GM23338 (cell line): ENCODE measurements at regions not wholly inside any gene's neighbourhood (a gene's known extent, or its start where the extent isn't known, plus 50 kb on each side); places are given as distances from the start of the nearest gene placed in this dataset.

Experiments used
- CTCF ChIP-seq, 2 experiments: fragments of 200-600 bp in 1 of 2; sonication (generic) in 1 of 2; conservative IDR thresholded peaks; 2 replicates each; pipeline versions ENCODE4 v1.5.1 to v1.6.1; 2016 to 2017; ENCODE audit warnings: antibody characterized with exemption in 2 of 2, low read depth in 2 of 2, mild to moderate bottlenecking in 2 of 2, moderate library complexity in 1 of 2
- JUNB ChIP-seq: IDR thresholded peaks from one replicate; pipeline ENCODE4 v1.6.1; 2016; ENCODE audit warnings: antibody characterized with exemption; ENCODE audit not compliant: unreplicated experiment
- POLR2AphosphoS5 ChIP-seq: IDR thresholded peaks from 2 replicates; pipeline ENCODE4 v1.6.1; 2016; ENCODE audit warnings: antibody characterized with exemption, low read depth
- REST ChIP-seq: IDR thresholded peaks from one replicate; pipeline ENCODE4 v1.6.1; 2018; ENCODE audit warnings: antibody characterized with exemption; ENCODE audit not compliant: unreplicated experiment

DNA sequence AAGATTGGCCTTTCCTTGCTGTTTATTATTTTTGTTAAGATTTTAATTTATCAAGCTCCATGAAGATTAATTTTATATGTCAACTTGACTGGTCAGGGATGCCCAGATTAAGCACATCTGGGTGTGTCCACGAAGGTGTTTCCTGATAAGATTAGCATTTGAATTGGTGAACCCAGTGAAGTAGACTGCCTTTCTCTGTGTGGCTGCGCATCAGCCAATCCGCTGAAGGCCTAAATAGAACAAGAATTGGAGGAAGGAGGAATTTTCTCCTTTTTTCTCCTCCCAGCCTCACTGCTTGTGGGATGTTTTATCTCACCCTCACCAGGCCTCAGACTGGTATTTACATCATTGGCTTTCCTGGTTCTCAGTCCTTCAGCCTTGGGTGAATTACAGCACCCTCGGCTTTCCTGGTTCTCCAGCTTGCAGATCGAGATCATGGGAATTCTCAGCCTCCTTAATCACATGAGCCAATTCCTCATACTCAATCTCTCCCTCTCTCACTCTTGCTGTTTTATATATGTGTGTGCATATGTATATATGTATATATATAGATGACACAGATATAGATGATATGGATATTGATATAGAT, 135.4 kb upstream of the SPEF2 start:
- no peak for TF ChIP-seq REST
- TF ChIP-seq POLR2AphosphoS5: no peak
- TF ChIP-seq JUNB: no peak
- TF ChIP-seq CTCF (conservative IDR thresholded peaks at IDR 0.05; ENCODE audit: low read depth in 2 of 2): no peak
